Fibroblast of lung (primary cell): ENCODE measurements at regions not wholly inside any gene's neighbourhood (a gene's known extent, or its start where the extent isn't known, plus 50 kb on each side); places are given as distances from the start of the nearest gene placed in this dataset.

ENCODE experiments used
- DNase-seq, 2 donors: peaks; one replicate each; pipeline versions ENCODE4 v3.0.0 to v3.0.0-alpha.2; 2010; ENCODE audit warnings: low read depth in 2 of 2
- H2AFZ ChIP-seq: 2 replicates; pipeline ENCODE4 v1.5.1; 2012; ENCODE audit warnings: low read length, control low read depth, inconsistent platforms
- H3K27ac ChIP-seq: 2 replicates; pipeline ENCODE4 v1.5.1; 2011; ENCODE audit warnings: low read length, control low read depth; ENCODE audit not compliant: insufficient read depth
- H3K27me3 ChIP-seq: 2 replicates; pipeline ENCODE4 v1.5.1; 2011; ENCODE audit warnings: mild to moderate bottlenecking, low read length; ENCODE audit not compliant: control insufficient read depth, insufficient read depth
- H3K36me3 ChIP-seq: 2 replicates; pipeline ENCODE4 v1.5.1; 2011; ENCODE audit warnings: low read length; ENCODE audit not compliant: control insufficient read depth, insufficient read depth
- H3K4me1 ChIP-seq: 2 replicates; pipeline ENCODE4 v1.5.1; 2011; ENCODE audit warnings: low read length; ENCODE audit not compliant: control insufficient read depth, insufficient read depth; ENCODE audit errors: extremely low read depth
- H3K4me2 ChIP-seq: 2 replicates; pipeline ENCODE4 v1.5.1; 2011; ENCODE audit warnings: low read length, control low read depth; ENCODE audit not compliant: insufficient read depth; ENCODE audit errors: extremely low read depth
- H3K4me3 ChIP-seq, 4 experiments: fragments of 200-600 bp in 1 of 4; sonication (generic) in 1 of 4; replicated peaks in 1 of 4; 2 replicates each; pipeline ENCODE4 v1.5.1; 2011 to 2016; ENCODE audit warnings: low read length in 4 of 4, low read depth in 3 of 4, mild to moderate bottlenecking in 3 of 4, control low read depth in 2 of 4, inconsistent platforms in 1 of 4, mixed read lengths in 1 of 4; ENCODE audit not compliant: insufficient read depth in 1 of 4; ENCODE audit errors: control extremely low read depth in 1 of 4
- H3K79me2 ChIP-seq: 2 replicates; pipeline ENCODE4 v1.5.1; 2012; ENCODE audit warnings: mild to moderate bottlenecking, low read length, inconsistent platforms; ENCODE audit not compliant: control insufficient read depth, insufficient read depth
- H3K9ac ChIP-seq: 2 replicates; pipeline ENCODE4 v1.5.1; 2011; ENCODE audit warnings: mild to moderate bottlenecking, low read length, control low read depth; ENCODE audit not compliant: insufficient read depth
- H3K9me3 ChIP-seq: 2 replicates; pipeline ENCODE4 v1.5.1; 2012; ENCODE audit warnings: low read depth, low read length; ENCODE audit not compliant: control insufficient read depth, insufficient read depth
- H4K20me1 ChIP-seq: 2 replicates; pipeline ENCODE4 v1.5.1; 2011; ENCODE audit warnings: low read length; ENCODE audit not compliant: control insufficient read depth, insufficient read depth; ENCODE audit errors: extremely low read depth
- EZH2 ChIP-seq: IDR thresholded peaks from 2 replicates; pipeline ENCODE4 v1.5.1; 2012; ENCODE audit warnings: low read length, control low read depth, mild to moderate bottlenecking; ENCODE audit errors: missing control alignments
- TF ChIP-seq, protein P1 (sequence below), 2 donors: IDR thresholded peaks in 1 of 2; conservative IDR thresholded peaks in 1 of 2; 1 replicate in 1 of 2; 2 replicates in 1 of 2; pipeline ENCODE4 v1.5.1; 2011 to 2012; ENCODE audit warnings: low read length in 2 of 2, control low read depth in 1 of 2, inconsistent platforms in 1 of 2, low read depth in 1 of 2, mild to moderate bottlenecking in 1 of 2

DNA sequence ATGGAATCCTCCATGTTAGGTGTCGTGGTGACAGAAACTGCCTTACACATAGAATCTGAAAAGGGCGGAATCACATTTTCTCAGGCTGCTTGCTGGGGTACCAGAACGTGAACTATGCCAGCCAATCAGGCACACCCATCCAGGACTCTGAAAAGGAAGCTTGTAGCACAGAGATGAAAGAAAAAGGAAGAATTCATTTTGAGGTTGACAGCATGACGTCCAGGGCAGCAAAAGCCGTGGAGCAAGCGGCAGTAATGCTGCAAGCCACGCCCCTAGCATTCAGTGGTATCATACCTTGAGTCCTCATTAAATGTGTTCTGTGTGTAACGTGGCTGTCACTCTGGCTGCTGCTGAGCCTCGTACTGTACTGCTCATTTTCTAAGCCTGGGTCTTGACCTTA, 304.0 kb downstream of the DYSF start:
- no peaks in the 10 kb centered on the region for H3K79me2 ChIP-seq
- H3K9ac ChIP-seq: no peak overlapping the region
- no peak for TF ChIP-seq EZH2
- TF ChIP-seq, protein P1, sequence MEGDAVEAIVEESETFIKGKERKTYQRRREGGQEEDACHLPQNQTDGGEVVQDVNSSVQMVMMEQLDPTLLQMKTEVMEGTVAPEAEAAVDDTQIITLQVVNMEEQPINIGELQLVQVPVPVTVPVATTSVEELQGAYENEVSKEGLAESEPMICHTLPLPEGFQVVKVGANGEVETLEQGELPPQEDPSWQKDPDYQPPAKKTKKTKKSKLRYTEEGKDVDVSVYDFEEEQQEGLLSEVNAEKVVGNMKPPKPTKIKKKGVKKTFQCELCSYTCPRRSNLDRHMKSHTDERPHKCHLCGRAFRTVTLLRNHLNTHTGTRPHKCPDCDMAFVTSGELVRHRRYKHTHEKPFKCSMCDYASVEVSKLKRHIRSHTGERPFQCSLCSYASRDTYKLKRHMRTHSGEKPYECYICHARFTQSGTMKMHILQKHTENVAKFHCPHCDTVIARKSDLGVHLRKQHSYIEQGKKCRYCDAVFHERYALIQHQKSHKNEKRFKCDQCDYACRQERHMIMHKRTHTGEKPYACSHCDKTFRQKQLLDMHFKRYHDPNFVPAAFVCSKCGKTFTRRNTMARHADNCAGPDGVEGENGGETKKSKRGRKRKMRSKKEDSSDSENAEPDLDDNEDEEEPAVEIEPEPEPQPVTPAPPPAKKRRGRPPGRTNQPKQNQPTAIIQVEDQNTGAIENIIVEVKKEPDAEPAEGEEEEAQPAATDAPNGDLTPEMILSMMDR (conservative IDR thresholded peaks at IDR 0.05 in 1 of 2, IDR thresholded peaks at IDR 0.05 in 1 of 2; ENCODE audit: low read depth in 1 of 2, low read length in 2 of 2): no peak
- no peak for DNase-seq
- no peak overlapping the region for H3K27ac ChIP-seq
- H3K36me3 ChIP-seq: no peaks in the 10 kb centered on the region
- H3K4me1 ChIP-seq: no peaks in the 10 kb centered on the region
- no peak overlapping the region for H3K4me2 ChIP-seq
- no peak overlapping the region for H3K4me3 ChIP-seq
- H3K9me3 ChIP-seq: no peaks in the 10 kb centered on the region
- H3K27me3 ChIP-seq: no peaks in the 10 kb centered on the region
- no peaks in the 10 kb centered on the region for H4K20me1 ChIP-seq
- no peak overlapping the region for H2AFZ ChIP-seq

DNA sequence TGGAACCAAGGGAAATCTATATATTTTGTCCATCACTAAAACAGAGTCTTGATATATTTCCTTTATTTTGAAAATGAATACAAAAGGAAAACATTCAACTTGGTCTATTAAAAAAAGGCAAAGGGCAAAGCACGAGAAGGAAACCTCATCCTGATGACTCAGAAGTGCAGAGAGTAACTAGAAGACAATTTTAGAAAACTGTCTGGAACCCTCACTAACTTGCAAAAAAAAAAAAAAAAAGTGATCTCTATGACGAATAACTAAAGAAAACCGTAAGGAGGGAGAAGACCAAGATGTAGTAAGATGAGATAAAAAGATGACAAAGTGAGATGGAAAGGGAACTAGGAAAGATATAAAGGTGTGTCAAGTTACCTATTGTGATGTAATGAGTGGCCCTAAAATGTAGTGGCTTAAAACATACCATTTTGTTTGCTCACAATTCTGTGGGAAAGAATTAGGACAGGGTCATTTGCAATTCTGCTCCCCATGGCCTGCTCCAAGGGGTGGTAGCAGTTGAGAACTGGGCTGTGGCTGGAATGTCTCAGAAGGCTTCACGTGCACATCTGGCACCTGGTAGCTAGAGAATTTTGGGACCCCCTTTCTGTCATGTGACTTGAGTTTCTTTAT, 303.0 kb downstream of the DYSF start:
- no peak overlapping the region for H2AFZ ChIP-seq
- H3K27me3 ChIP-seq: no peaks in the 10 kb centered on the region
- H3K36me3 ChIP-seq: no peaks in the 10 kb centered on the region
- H3K4me3 ChIP-seq: no peak overlapping the region
- H3K4me1 ChIP-seq: no peaks in the 10 kb centered on the region
- DNase-seq: peak; percentile 45 to 51
- no peak overlapping the region for H3K27ac ChIP-seq
- H3K9ac ChIP-seq: no peak overlapping the region
- no peaks in the 10 kb centered on the region for H3K79me2 ChIP-seq
- no peaks in the 10 kb centered on the region for H4K20me1 ChIP-seq
- H3K4me2 ChIP-seq: no peak overlapping the region
- no peaks in the 10 kb centered on the region for H3K9me3 ChIP-seq
- TF ChIP-seq EZH2: no peak
- TF ChIP-seq, protein P1 (conservative IDR thresholded peaks at IDR 0.05 in 1 of 2, IDR thresholded peaks at IDR 0.05 in 1 of 2; ENCODE audit: low read depth in 1 of 2, low read length in 2 of 2): no peak

DNA sequence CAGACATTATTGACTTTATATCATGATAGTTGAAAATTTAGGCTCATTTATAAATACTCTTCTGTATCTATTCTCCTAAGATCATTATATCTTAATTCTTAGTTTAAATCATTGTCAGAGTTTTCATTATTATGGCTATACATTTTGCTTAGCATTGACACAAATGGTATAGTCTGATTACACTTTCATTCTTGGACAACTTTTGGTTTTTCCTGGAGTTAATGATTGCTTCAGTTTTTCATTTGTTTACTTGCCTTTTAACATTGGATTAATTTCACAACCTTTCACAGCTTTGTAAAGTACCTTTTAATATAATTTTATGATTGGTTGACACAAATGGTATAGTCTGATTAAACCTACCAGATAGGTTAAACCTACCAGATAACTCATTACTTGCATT, 298.2 kb downstream of the DYSF start:
- H3K4me1 ChIP-seq: peaks cover 16% of the 10 kb centered on the region
- no peak overlapping the region for H3K4me3 ChIP-seq
- no peak overlapping the region for H3K9ac ChIP-seq
- H3K27me3 ChIP-seq: peaks cover 2% of the 10 kb centered on the region
- TF ChIP-seq, protein P1 (conservative IDR thresholded peaks at IDR 0.05 in 1 of 2, IDR thresholded peaks at IDR 0.05 in 1 of 2; ENCODE audit: low read depth in 1 of 2, low read length in 2 of 2): no peak
- TF ChIP-seq EZH2: no peak
- no peak for DNase-seq
- H3K79me2 ChIP-seq: no peaks in the 10 kb centered on the region
- H2AFZ ChIP-seq: no peak overlapping the region
- no peak overlapping the region for H3K4me2 ChIP-seq
- no peak overlapping the region for H3K27ac ChIP-seq
- H3K9me3 ChIP-seq: no peaks in the 10 kb centered on the region
- H4K20me1 ChIP-seq: no peaks in the 10 kb centered on the region
- H3K36me3 ChIP-seq: no peaks in the 10 kb centered on the region
